ENCODE measurements at regions not wholly inside any gene's neighbourhood (a gene's known extent, or its start where the extent isn't known, plus 50 kb on each side); places are given as distances from the start of the nearest gene placed in this dataset.

GRCh38 chr1:58971629-58972140 lies 187.8 kb upstream of the JUN start:
- TF ChIP-seq, protein P1, sequence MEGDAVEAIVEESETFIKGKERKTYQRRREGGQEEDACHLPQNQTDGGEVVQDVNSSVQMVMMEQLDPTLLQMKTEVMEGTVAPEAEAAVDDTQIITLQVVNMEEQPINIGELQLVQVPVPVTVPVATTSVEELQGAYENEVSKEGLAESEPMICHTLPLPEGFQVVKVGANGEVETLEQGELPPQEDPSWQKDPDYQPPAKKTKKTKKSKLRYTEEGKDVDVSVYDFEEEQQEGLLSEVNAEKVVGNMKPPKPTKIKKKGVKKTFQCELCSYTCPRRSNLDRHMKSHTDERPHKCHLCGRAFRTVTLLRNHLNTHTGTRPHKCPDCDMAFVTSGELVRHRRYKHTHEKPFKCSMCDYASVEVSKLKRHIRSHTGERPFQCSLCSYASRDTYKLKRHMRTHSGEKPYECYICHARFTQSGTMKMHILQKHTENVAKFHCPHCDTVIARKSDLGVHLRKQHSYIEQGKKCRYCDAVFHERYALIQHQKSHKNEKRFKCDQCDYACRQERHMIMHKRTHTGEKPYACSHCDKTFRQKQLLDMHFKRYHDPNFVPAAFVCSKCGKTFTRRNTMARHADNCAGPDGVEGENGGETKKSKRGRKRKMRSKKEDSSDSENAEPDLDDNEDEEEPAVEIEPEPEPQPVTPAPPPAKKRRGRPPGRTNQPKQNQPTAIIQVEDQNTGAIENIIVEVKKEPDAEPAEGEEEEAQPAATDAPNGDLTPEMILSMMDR (IDR thresholded peaks at IDR 0.05): no peak
- TF ChIP-seq POLR2A (IDR thresholded peaks at IDR 0.05): no peak

All from lower leg skin (tissue), 3 donors.